ENCODE measurements at regions not wholly inside any gene's neighbourhood (a gene's known extent, or its start where the extent isn't known, plus 50 kb on each side); places are given as distances from the start of the nearest gene placed in this dataset.

DNA sequence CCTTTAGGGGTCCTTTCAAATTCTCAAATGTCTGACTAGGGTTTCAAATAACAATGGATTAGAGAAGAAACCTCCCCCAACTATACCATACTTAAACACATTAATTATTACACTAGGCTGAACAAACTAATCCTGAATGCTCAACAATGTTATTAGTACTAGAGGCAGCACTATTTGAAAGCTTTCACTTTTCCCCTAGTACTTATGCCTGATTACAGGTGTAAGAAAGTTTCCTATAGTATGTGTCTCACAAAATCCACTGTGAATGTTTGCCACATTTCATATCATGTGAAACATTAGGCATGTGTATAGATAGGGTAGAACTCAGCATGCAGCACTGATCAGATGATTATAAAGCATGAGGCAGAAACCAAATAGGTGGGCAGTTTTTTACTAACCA is 336.2 kb downstream of the ZNF674 start:
- TF ChIP-seq, protein P1, sequence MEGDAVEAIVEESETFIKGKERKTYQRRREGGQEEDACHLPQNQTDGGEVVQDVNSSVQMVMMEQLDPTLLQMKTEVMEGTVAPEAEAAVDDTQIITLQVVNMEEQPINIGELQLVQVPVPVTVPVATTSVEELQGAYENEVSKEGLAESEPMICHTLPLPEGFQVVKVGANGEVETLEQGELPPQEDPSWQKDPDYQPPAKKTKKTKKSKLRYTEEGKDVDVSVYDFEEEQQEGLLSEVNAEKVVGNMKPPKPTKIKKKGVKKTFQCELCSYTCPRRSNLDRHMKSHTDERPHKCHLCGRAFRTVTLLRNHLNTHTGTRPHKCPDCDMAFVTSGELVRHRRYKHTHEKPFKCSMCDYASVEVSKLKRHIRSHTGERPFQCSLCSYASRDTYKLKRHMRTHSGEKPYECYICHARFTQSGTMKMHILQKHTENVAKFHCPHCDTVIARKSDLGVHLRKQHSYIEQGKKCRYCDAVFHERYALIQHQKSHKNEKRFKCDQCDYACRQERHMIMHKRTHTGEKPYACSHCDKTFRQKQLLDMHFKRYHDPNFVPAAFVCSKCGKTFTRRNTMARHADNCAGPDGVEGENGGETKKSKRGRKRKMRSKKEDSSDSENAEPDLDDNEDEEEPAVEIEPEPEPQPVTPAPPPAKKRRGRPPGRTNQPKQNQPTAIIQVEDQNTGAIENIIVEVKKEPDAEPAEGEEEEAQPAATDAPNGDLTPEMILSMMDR (IDR thresholded peaks at IDR 0.05; ENCODE audit: insufficient read depth, low read length) = no peak
- no peak for TF ChIP-seq GABPA (IDR thresholded peaks at IDR 0.05; ENCODE audit: low read depth)
- TF ChIP-seq, protein P2, sequence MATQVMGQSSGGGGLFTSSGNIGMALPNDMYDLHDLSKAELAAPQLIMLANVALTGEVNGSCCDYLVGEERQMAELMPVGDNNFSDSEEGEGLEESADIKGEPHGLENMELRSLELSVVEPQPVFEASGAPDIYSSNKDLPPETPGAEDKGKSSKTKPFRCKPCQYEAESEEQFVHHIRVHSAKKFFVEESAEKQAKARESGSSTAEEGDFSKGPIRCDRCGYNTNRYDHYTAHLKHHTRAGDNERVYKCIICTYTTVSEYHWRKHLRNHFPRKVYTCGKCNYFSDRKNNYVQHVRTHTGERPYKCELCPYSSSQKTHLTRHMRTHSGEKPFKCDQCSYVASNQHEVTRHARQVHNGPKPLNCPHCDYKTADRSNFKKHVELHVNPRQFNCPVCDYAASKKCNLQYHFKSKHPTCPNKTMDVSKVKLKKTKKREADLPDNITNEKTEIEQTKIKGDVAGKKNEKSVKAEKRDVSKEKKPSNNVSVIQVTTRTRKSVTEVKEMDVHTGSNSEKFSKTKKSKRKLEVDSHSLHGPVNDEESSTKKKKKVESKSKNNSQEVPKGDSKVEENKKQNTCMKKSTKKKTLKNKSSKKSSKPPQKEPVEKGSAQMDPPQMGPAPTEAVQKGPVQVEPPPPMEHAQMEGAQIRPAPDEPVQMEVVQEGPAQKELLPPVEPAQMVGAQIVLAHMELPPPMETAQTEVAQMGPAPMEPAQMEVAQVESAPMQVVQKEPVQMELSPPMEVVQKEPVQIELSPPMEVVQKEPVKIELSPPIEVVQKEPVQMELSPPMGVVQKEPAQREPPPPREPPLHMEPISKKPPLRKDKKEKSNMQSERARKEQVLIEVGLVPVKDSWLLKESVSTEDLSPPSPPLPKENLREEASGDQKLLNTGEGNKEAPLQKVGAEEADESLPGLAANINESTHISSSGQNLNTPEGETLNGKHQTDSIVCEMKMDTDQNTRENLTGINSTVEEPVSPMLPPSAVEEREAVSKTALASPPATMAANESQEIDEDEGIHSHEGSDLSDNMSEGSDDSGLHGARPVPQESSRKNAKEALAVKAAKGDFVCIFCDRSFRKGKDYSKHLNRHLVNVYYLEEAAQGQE (IDR thresholded peaks at IDR 0.05; ENCODE audit: insufficient replicate concordance, low read depth) = no peak
- TF ChIP-seq SPI1 (IDR thresholded peaks at IDR 0.05; ENCODE audit: borderline replicate concordance, low read depth) = no peak
